ENCODE measurements at regions not wholly inside any gene's neighbourhood (a gene's known extent, or its start where the extent isn't known, plus 50 kb on each side); places are given as distances from the start of the nearest gene placed in this dataset.

DNA sequence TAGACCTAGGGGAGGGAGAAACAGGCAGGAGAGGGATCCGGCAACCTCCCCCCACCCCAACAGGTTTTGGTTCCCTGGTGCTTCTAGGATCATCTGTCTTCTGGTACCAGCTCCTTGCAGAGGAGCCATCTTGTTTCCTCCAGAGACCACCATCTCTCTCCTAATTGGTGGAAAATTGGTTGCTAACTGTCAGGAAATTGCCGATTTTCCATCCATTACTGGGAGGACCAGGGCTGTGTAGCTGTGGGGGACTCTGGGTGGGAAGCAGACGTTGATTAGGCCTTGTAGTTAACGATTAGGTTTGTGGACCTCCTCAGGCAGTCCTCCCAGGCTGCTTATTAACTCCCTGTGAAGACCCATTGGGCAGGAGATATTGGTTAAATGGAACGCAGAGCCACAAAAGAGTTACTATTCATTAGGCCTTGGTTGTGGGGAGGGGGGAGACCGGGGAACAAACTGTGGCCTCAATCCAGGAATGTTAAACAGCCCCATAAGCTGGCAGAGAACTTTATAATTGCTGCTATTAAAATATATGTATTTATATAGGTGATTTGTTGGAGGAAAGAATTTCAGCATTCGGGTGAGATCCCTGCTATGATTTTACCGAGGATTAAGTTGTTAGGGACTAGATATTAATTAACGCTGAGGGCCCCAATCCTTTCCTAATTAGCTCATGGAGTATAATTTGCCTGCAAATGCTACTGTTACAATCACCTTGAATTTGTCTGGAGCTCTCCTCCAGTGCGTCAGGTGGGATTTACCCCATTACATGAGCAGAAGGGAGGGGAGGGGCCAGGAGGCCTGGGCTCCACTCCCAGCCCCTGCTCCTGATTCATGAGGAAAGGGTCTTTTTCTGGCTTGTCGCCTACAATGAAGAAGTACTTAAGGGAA lies 61.2 kb upstream of the TRABD2B start:
- Histone ChIP-seq H3K27ac (ENCODE audit: low read depth, low read length) (no peak overlapping the region), H2AFZ (ENCODE audit: insufficient read depth, low read length, poor library complexity) (no peak overlapping the region), H3K4ac (ENCODE audit: low read depth, low read length) (no peak overlapping the region), H3K79me1 (ENCODE audit: low read length) (no peaks in the 10 kb centered on the region), H3K79me2 (ENCODE audit: control insufficient read depth, insufficient read depth, low read length, poor library complexity) (no peaks in the 10 kb centered on the region), H3K23ac (ENCODE audit: low read length) (no peak overlapping the region), H3K4me2 (ENCODE audit: low read length) (no peak overlapping the region), H3K36me3 (ENCODE audit: control insufficient read depth in 1 of 2, insufficient read depth in 2 of 2, low read length in 2 of 2) (no peaks in the 10 kb centered on the region), H4K8ac (ENCODE audit: low read depth, low read length) (no peak overlapping the region), H2BK120ac (ENCODE audit: insufficient read depth, low read length, poor library complexity) (no peak overlapping the region), H3K4me1 (ENCODE audit: control insufficient read depth in 1 of 2, insufficient read depth in 2 of 2, low read length in 2 of 2) (no peaks in the 10 kb centered on the region), H4K91ac (ENCODE audit: low read depth, low read length) (no peak overlapping the region), H2BK12ac (ENCODE audit: low read length) (no peak overlapping the region), H4K12ac (ENCODE audit: low read depth, low read length) (no peak overlapping the region), H2BK5ac (ENCODE audit: low read depth, low read length, poor library complexity) (no peak overlapping the region), H2AK5ac (ENCODE audit: low read length) (no peak overlapping the region), H3K18ac (ENCODE audit: low read length) (no peak overlapping the region), H3K4me3 (ENCODE audit: low read depth, low read length) (no peak overlapping the region), H3K9me3 (ENCODE audit: insufficient read depth, low read depth, low read length) (no peaks in the 10 kb centered on the region), H3K27me3 (ENCODE audit: insufficient read depth, low read length) (no peaks in the 10 kb centered on the region), H3K9ac (ENCODE audit: low read length) (no peak overlapping the region), H3K14ac (ENCODE audit: low read length) (no peak overlapping the region)
- no peak for DNase-seq
- no CpG with 5 or more reads among the region's 11 CpGs for WGBS (ENCODE audit: extremely low coverage, insufficient coverage, insufficient read length)

DNA sequence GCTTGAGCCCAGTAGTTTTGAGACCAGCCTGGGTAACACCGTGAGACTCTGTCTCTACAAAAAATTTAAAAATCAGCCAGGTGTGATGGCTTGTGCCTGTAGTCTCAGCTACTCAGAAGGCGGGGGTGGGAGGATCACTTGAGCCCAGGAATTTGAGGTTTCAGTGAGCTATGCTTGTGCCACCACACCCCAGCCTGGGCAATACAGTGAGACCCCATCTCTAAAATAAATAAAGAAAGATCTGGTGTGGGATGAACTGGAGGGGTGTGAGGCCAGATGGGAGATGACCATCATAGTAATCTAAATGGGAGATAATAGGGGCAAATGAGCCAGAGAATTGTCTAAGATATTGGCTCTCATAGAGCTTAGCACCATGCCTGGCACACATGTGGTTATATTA lies 60.1 kb upstream of the TRABD2B start:
- no peak overlapping the region for H3K4me2 ChIP-seq (ENCODE audit: low read length)
- H2BK5ac ChIP-seq (ENCODE audit: low read depth, low read length, poor library complexity): no peak overlapping the region
- H2AK5ac ChIP-seq (ENCODE audit: low read length): no peak overlapping the region
- no peak overlapping the region for H3K4me3 ChIP-seq (ENCODE audit: low read depth, low read length)
- no peak overlapping the region for H3K23ac ChIP-seq (ENCODE audit: low read length)
- no peak overlapping the region for H2BK120ac ChIP-seq (ENCODE audit: insufficient read depth, low read length, poor library complexity)
- no peak overlapping the region for H2BK12ac ChIP-seq (ENCODE audit: low read length)
- DNase-seq: no peak
- no CpG with 5 or more reads among the region's 2 CpGs for WGBS (ENCODE audit: extremely low coverage, insufficient coverage, insufficient read length)
- H3K27ac ChIP-seq (ENCODE audit: low read depth, low read length): no peak overlapping the region
- no peaks in the 10 kb centered on the region for H3K36me3 ChIP-seq (ENCODE audit: control insufficient read depth in 1 of 2, insufficient read depth in 2 of 2, low read length in 2 of 2)
- H3K4ac ChIP-seq (ENCODE audit: low read depth, low read length): no peak overlapping the region
- H3K27me3 ChIP-seq (ENCODE audit: insufficient read depth, low read length): no peaks in the 10 kb centered on the region
- H3K9ac ChIP-seq (ENCODE audit: low read length): no peak overlapping the region
- H4K91ac ChIP-seq (ENCODE audit: low read depth, low read length): no peak overlapping the region
- no peak overlapping the region for H4K12ac ChIP-seq (ENCODE audit: low read depth, low read length)
- no peak overlapping the region for H3K18ac ChIP-seq (ENCODE audit: low read length)
- no peak overlapping the region for H4K8ac ChIP-seq (ENCODE audit: low read depth, low read length)
- no peak overlapping the region for H2AFZ ChIP-seq (ENCODE audit: insufficient read depth, low read length, poor library complexity)
- H3K79me1 ChIP-seq (ENCODE audit: low read length): no peaks in the 10 kb centered on the region
- no peaks in the 10 kb centered on the region for H3K79me2 ChIP-seq (ENCODE audit: control insufficient read depth, insufficient read depth, low read length, poor library complexity)
- H3K9me3 ChIP-seq (ENCODE audit: insufficient read depth, low read depth, low read length): no peaks in the 10 kb centered on the region
- H3K4me1 ChIP-seq (ENCODE audit: control insufficient read depth in 1 of 2, insufficient read depth in 2 of 2, low read length in 2 of 2): no peaks in the 10 kb centered on the region
- H3K14ac ChIP-seq (ENCODE audit: low read length): no peak overlapping the region

- no peaks in the 10 kb centered on the region for H3K9me3 ChIP-seq (ENCODE audit: insufficient read depth, low read depth, low read length)
- H2BK12ac ChIP-seq (ENCODE audit: low read length): no peak overlapping the region
- no peak overlapping the region for H2AFZ ChIP-seq (ENCODE audit: insufficient read depth, low read length, poor library complexity)
- no peak overlapping the region for H4K12ac ChIP-seq (ENCODE audit: low read depth, low read length)
- no peak overlapping the region for H3K23ac ChIP-seq (ENCODE audit: low read length)
- DNase-seq: no peak
- no peak overlapping the region for H3K9ac ChIP-seq (ENCODE audit: low read length)
- no peak overlapping the region for H2BK120ac ChIP-seq (ENCODE audit: insufficient read depth, low read length, poor library complexity)
- no peak overlapping the region for H3K14ac ChIP-seq (ENCODE audit: low read length)
- H3K27ac ChIP-seq (ENCODE audit: low read depth, low read length): no peak overlapping the region
- no peak overlapping the region for H2AK5ac ChIP-seq (ENCODE audit: low read length)
- no peak overlapping the region for H3K4me2 ChIP-seq (ENCODE audit: low read length)
- H3K79me2 ChIP-seq (ENCODE audit: control insufficient read depth, insufficient read depth, low read length, poor library complexity): no peaks in the 10 kb centered on the region
- no peaks in the 10 kb centered on the region for H3K79me1 ChIP-seq (ENCODE audit: low read length)
- no peaks in the 10 kb centered on the region for H3K27me3 ChIP-seq (ENCODE audit: insufficient read depth, low read length)
- no peaks in the 10 kb centered on the region for H3K4me1 ChIP-seq (ENCODE audit: control insufficient read depth in 1 of 2, insufficient read depth in 2 of 2, low read length in 2 of 2)
- no peaks in the 10 kb centered on the region for H3K36me3 ChIP-seq (ENCODE audit: control insufficient read depth in 1 of 2, insufficient read depth in 2 of 2, low read length in 2 of 2)
- H4K91ac ChIP-seq (ENCODE audit: low read depth, low read length): no peak overlapping the region
- no peak overlapping the region for H2BK5ac ChIP-seq (ENCODE audit: low read depth, low read length, poor library complexity)
- no peak overlapping the region for H3K18ac ChIP-seq (ENCODE audit: low read length)
- no peak overlapping the region for H4K8ac ChIP-seq (ENCODE audit: low read depth, low read length)
- no CpG with 5 or more reads among the region's 9 CpGs for WGBS (ENCODE audit: extremely low coverage, insufficient coverage, insufficient read length)
- no peak overlapping the region for H3K4ac ChIP-seq (ENCODE audit: low read depth, low read length)
- no peak overlapping the region for H3K4me3 ChIP-seq (ENCODE audit: low read depth, low read length)
These were observed 58.9 kb upstream of the TRABD2B start for GRCh38 chr1:48055876-48056764.

- Histone ChIP-seq H4K8ac (ENCODE audit: low read depth, low read length) (no peak overlapping the region), H3K14ac (ENCODE audit: low read length) (no peak overlapping the region), H3K27me3 (ENCODE audit: insufficient read depth, low read length) (no peaks in the 10 kb centered on the region), H3K79me2 (ENCODE audit: control insufficient read depth, insufficient read depth, low read length, poor library complexity) (no peaks in the 10 kb centered on the region), H3K4ac (ENCODE audit: low read depth, low read length) (no peak overlapping the region), H3K9me3 (ENCODE audit: insufficient read depth, low read depth, low read length) (no peaks in the 10 kb centered on the region), H3K18ac (ENCODE audit: low read length) (no peak overlapping the region), H3K27ac (ENCODE audit: low read depth, low read length) (no peak overlapping the region), H3K4me2 (ENCODE audit: low read length) (no peak overlapping the region), H3K79me1 (ENCODE audit: low read length) (no peaks in the 10 kb centered on the region), H4K91ac (ENCODE audit: low read depth, low read length) (no peak overlapping the region), H3K4me3 (ENCODE audit: low read depth, low read length) (no peak overlapping the region), H2BK12ac (ENCODE audit: low read length) (no peak overlapping the region), H3K4me1 (ENCODE audit: control insufficient read depth in 1 of 2, insufficient read depth in 2 of 2, low read length in 2 of 2) (no peaks in the 10 kb centered on the region), H2AFZ (ENCODE audit: insufficient read depth, low read length, poor library complexity) (no peak overlapping the region), H4K12ac (ENCODE audit: low read depth, low read length) (no peak overlapping the region), H2BK5ac (ENCODE audit: low read depth, low read length, poor library complexity) (no peak overlapping the region), H3K23ac (ENCODE audit: low read length) (no peak overlapping the region), H2AK5ac (ENCODE audit: low read length) (no peak overlapping the region), H2BK120ac (ENCODE audit: insufficient read depth, low read length, poor library complexity) (no peak overlapping the region), H3K36me3 (ENCODE audit: control insufficient read depth in 1 of 2, insufficient read depth in 2 of 2, low read length in 2 of 2) (no peaks in the 10 kb centered on the region), H3K9ac (ENCODE audit: low read length) (no peak overlapping the region)
- DNase-seq: no peak
These were observed 57.0 kb upstream of the TRABD2B start for GRCh38 chr1:48054232-48054631.

Data from trophoblast cell (in vitro differentiated cells and primary cell).